ENCODE measurements at regions not wholly inside any gene's neighbourhood (a gene's known extent, or its start where the extent isn't known, plus 50 kb on each side); places are given as distances from the start of the nearest gene placed in this dataset.
A peak's percentile ranks its signal among the peaks of the same experiment; 100 is the strongest.

DNA sequence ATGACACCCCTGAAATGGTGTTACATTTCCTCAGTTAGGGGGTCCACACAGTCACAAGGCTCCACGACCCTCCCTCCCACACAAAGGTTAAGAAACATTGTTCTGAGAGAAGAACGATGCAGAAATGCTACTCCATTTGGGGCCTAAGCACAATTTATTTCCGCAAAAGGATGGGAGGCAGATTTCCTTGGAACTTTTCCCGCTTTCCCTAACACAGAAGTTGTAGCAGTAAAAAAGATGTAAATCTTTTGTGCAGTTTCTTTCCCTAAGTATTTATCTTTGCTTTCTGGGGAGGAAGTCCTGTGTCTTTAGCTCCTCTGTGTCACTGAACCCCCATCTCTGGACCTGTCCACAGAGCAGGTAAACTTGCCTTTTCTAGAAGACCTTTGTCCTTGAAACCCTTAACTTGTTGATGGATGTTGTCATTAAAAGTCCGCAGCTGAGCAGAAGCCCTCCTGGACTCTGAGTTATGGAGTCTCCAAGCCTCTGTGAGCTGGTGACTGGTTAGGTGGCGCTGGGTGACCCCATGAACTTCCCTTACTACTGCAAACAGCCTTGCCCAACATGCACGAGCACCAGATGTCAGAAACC is 67.2 kb upstream of the SHISA3 start:
- no peak for ATAC-seq
- intact Hi-C loops (cut with DNase I): no loop called here
- WGBS, 3 donors: 63 to 68% (median 65%) methylated on average over 7 of the region's 7 CpGs

DNA sequence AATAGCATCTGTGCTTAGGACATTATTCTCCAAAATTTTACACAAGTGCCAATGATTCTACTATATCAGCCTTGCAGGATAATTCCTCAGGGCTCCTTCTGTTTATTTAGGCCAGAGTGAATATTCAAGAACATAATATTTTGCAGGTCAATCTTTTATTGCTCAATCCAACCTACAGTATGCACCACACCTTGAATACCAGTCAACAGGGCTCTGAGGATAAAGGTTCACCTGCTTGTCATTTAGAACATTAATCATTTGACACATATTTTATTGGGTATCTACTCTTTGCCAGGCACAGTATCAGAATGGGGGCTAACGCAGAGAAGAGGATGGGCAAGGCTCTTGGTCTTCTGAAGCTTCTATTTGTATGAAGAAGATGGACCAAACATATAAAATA is 66.2 kb upstream of the SHISA3 start:
- no peak for ATAC-seq
- H3K36me3 ChIP-seq (ENCODE audit: insufficient read depth in 1 of 2, low read depth in 1 of 2): no peaks in the 10 kb centered on the region
- TF ChIP-seq, protein P1, sequence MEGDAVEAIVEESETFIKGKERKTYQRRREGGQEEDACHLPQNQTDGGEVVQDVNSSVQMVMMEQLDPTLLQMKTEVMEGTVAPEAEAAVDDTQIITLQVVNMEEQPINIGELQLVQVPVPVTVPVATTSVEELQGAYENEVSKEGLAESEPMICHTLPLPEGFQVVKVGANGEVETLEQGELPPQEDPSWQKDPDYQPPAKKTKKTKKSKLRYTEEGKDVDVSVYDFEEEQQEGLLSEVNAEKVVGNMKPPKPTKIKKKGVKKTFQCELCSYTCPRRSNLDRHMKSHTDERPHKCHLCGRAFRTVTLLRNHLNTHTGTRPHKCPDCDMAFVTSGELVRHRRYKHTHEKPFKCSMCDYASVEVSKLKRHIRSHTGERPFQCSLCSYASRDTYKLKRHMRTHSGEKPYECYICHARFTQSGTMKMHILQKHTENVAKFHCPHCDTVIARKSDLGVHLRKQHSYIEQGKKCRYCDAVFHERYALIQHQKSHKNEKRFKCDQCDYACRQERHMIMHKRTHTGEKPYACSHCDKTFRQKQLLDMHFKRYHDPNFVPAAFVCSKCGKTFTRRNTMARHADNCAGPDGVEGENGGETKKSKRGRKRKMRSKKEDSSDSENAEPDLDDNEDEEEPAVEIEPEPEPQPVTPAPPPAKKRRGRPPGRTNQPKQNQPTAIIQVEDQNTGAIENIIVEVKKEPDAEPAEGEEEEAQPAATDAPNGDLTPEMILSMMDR (IDR thresholded peaks at IDR 0.05): no peak
- DNase-seq: no peak
- intact Hi-C loops (cut with DNase I): no loop called here
- no peaks in the 10 kb centered on the region for H3K9me3 ChIP-seq
- WGBS, 3 donors: 85 to 100% (median 94%) methylated on average over 1 of the region's 1 CpG
- no peaks in the 10 kb centered on the region for H3K4me1 ChIP-seq
- no peaks in the 10 kb centered on the region for H3K27me3 ChIP-seq (ENCODE audit: insufficient read depth in 3 of 3, low read length in 2 of 3)
- no peak overlapping the region for H3K4me3 ChIP-seq
- H3K27ac ChIP-seq: no peak overlapping the region

More for the DNA sequence above, 67.2 kb upstream of the SHISA3 start:
- Histone ChIP-seq H3K4me3 (no peak overlapping the region), H3K4me1 (no peaks in the 10 kb centered on the region), H3K27me3 (ENCODE audit: insufficient read depth in 3 of 3, low read length in 2 of 3) (no peaks in the 10 kb centered on the region), H3K9me3 (no peaks in the 10 kb centered on the region), H3K36me3 (ENCODE audit: insufficient read depth in 1 of 2, low read depth in 1 of 2) (no peaks in the 10 kb centered on the region), H3K27ac (no peak overlapping the region)
- TF ChIP-seq, protein P1 (IDR thresholded peaks at IDR 0.05): no peak
- DNase-seq: no peak

DNA sequence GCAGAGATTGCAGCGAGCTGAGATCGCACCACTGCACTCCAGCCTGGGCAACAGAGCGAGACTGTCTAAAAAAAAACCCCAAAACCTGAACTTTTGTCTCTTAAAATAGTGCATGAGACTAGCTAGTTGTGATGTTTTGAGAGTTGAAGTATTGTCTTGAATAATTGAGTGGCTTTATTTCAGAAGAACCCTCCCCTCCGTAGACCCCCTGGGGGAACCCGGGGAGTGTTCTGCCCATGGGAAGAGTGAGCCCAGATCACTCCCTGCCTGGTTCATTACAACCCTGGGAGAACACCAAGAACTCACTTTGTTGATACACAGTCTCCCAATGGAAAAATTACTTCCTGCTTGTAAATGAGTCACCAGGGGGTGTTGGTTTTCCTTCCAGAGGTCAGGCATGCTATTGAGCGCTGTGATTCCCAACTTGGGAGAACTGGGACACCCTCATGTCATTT is 65.3 kb upstream of the SHISA3 start:
- H3K4me1 ChIP-seq: no peaks in the 10 kb centered on the region
- no peaks in the 10 kb centered on the region for H3K9me3 ChIP-seq
- no peak overlapping the region for H3K27ac ChIP-seq
- ATAC-seq: peak in 3 of 4 donors; percentile 63 to 86 (median 64)
- no peaks in the 10 kb centered on the region for H3K27me3 ChIP-seq (ENCODE audit: insufficient read depth in 3 of 3, low read length in 2 of 3)
- intact Hi-C loops (cut with DNase I): no loop called here
- no peaks in the 10 kb centered on the region for H3K36me3 ChIP-seq (ENCODE audit: insufficient read depth in 1 of 2, low read depth in 1 of 2)
- DNase-seq: peak; percentile 35 to 72
- WGBS, 3 donors: 73 to 83% (median 75%) methylated on average over 6 of the region's 6 CpGs
- TF ChIP-seq, protein P1 (IDR thresholded peaks at IDR 0.05): no peak
- H3K4me3 ChIP-seq: no peak overlapping the region

GRCh38 chr4:42339935-42340406 is 57.3 kb upstream of the SHISA3 start:
- DNase-seq: peak; percentile 23 to 64
- Histone ChIP-seq H3K27me3 (ENCODE audit: insufficient read depth in 3 of 3, low read length in 2 of 3) (no peaks in the 10 kb centered on the region), H3K4me1 (no peaks in the 10 kb centered on the region), H3K36me3 (ENCODE audit: insufficient read depth in 1 of 2, low read depth in 1 of 2) (no peaks in the 10 kb centered on the region), H3K4me3 (no peak overlapping the region), H3K27ac (peak overlapping the region; percentile 26), H3K9me3 (no peaks in the 10 kb centered on the region)
- peak in 2 of 4 donors; percentile 48 to 60 for ATAC-seq
- TF ChIP-seq, protein P1 (IDR thresholded peaks at IDR 0.05): no peak
- WGBS, 3 donors: 10 to 22% (median 11%) methylated on average over 7 of the region's 7 CpGs
- intact Hi-C loops (cut with DNase I): no loop called here

All from psoas muscle (tissue), 7 donors.